Glomerular visceral epithelial cell (primary cell): ENCODE measurements at regions not wholly inside any gene's neighbourhood (a gene's known extent, or its start where the extent isn't known, plus 50 kb on each side); places are given as distances from the start of the nearest gene placed in this dataset.
A peak's percentile ranks its signal among the peaks of the same experiment; 100 is the strongest.
"Not testable (repeated sequence)": the region's sequence is repeated elsewhere in the genome, so short reads cannot be mapped to it uniquely, and the experiment has no call there.

Source experiments
- DNase-seq: peaks from one replicate; pipeline ENCODE4 v3.0.0-alpha.2; 2016; ENCODE audit errors: extremely low spot score

DNA sequence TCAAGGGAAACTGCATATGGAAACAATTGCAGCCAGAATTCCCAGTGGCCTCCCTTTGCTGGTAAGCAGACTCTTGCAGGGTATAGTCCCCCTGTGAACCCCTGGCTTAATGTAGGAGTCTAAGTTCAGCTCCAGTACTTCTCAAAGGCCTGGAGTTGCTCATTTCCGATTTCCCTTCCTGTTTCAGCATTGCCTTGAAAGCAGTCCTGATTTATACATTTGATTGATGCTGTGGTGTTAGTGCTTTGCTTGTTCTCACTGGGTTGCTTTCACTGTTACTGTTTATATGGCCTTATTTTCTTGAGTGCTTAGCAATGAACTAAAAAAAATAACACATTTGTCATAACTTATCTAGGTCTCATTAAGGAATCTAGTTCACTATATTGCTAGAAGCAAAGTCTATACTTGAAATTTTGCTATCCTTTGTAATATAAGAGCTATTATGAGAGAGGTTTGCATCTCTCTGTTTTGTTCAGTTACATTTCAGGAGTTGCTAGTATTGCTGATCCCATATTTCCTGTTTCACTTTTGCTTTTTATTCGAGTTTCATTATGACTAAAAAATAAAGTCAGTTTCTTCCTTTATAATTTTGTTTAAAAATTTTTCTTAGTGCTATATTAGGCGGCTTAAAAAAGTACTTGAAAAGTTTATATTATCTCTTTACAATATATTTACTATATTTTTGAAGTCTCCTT, 122.4 kb upstream of the NMUR2 start:
- DNase-seq, result no peak

- no peak for DNase-seq
Observed at GRCh38 chr5:152529440-152529839, 124.4 kb upstream of the NMUR2 start.

- peak; percentile 30 for DNase-seq
Observed at GRCh38 chr5:152532714-152533113, 127.6 kb upstream of the NMUR2 start.

GRCh38 chr5:152534641-152535040, 129.6 kb upstream of the NMUR2 start:
- no peak for DNase-seq

- no peak for DNase-seq
Observed at GRCh38 chr5:152542741-152543140, 137.7 kb upstream of the NMUR2 start.

DNA sequence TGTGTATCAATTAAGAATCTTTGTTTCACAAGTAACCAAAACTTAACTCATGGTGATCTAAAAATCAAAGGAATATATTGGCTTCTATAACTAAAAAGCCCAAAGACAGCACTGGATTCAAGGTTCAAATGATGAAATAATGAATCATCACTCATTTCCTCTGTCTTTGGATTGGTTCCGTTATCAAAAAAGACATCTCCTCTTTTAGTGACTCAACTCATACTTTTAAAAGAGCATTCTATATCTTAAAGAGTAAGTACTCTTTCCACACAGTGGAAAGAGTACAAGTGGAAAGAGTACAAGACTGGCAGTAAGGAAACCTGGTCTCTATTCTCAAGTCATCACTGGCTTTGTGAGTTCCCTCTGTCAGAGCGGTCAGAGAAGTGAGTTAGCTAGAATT, 141.4 kb upstream of the NMUR2 start:
- DNase-seq, result no peak

DNA sequence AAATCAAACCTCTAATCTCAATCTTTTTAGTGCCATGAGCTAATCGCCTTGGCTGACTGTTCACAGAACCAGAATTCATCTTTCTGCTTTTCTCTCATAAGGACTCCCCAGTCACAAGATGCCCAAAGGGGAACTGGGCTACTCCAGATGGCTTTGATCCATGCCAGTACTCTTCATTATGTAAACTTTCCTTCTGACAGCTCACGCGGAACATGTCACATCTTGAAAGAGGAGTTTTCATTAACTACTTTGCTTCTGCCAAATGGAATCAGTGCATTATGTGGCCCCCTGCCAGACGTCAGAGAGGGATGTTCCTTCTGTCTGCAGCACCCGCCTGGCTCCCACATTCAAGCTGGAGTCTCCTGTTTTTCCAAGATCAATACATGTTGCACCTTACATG, 142.1 kb upstream of the NMUR2 start:
- no peak for DNase-seq

DNA sequence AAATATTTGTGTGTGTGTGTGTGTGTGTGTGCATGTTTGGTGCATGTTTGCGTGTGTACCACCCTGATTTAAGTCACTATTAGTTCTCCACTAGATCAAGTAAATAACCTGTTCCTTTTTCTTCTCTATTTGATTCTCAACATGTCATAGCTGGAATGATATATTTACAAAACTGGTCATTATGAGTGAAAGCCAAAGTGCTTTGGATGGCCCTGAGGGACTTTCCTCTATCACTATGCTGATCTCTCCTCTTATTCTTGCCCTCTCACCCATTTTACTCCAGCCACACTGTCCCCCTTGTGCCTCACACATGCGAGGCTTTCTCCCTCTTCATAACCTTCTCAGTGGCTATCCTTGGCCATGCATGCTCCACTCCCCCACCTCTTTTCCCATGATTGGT, 144.6 kb upstream of the NMUR2 start:
- no peak for DNase-seq

DNA sequence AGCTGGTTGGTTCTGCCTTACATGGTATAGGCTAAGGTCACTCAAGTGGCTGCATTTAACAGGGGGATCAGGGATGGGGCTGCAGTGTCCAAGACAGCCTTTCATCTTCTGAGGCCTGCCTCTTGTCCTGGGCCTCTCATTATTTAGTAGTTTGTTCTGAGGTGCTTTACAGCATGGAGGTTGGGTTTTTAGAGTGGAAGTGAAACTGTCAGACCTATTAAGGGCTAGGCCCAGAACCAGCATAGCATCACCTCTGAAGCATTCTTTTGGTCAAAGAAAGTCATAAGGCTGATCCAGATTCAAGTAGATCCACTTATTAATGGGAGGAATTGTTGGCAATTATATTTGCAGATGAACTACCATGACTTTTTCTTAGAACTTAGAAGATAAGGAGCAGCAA, 146.0 kb upstream of the NMUR2 start:
- no peak for DNase-seq

DNA sequence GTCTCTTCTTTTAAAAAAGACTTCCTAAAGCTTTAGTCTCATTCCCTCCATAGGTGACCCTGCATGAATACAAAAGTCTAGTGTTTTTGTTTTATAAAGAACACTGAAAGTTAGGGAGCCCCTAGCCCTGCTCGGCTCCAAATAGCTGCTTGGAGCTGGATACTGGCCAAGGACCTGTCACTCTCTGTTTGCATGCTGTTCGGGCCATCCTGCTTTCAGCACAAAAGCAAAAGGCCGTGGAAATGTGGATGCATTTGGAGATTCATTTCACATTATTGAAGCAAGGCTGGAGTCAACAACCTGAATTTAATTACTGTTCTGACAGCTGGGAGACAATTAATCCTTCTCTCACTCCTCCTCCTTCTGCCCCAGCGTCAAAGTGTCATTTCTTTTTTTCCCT, 151.7 kb upstream of the NMUR2 start:
- DNase-seq, result no peak

DNA sequence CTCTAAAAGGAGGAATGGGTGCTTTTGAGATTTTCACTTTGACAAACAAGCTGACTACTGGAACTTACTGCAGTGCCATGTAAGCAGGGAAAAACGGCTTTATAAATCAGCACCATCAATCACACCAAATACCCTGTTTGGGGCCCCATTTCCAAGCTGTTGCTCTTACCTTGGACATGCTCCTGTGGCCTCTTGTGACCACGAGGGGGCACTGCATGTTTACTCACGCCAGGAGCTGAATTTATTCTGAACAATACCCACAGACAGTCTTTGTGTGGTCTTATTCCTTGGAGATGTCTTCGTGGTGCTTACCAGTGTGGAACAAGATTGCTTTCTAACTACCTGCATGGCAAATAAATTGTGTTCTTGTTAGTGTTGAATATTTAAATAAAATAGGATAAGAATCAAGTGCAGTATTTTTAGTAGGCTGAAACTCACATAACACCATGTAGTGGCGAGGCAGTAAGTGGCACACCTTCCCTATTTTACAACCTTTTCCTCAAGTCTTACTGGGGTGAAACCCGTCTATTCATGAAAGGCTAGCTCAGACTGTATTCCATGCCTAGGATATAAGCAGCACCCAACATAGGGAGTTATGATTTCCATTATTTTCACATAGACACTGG, 155.5 kb upstream of the NMUR2 start:
- DNase-seq, result peak; percentile 2

GRCh38 chr5:152568016-152568415, 162.9 kb upstream of the NMUR2 start:
- no peak for DNase-seq

GRCh38 chr5:152572812-152573211, 167.7 kb upstream of the NMUR2 start:
- DNase-seq, result no peak

- DNase-seq, result no peak
Observed at GRCh38 chr5:152584103-152584502, 179.0 kb upstream of the NMUR2 start.

DNA sequence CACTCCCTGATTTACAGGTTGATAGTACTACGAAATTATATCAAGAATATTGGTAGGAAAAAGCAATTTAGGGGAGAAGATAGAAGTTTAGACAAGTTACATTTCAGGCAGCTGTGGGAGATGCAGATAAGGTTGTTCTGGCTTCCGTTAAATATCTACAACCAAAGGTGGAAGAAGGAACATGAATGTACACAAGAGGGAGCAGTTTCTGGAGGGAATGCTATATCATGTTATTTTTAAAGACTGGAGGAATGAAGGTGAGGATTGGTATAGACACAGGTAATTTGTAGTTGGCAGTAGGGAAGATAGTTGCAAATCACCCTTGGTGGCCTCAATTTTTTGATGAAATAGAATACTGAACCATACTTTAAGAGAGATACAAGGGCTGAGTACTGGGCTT, 187.3 kb upstream of the NMUR2 start:
- DNase-seq, result no peak

DNA sequence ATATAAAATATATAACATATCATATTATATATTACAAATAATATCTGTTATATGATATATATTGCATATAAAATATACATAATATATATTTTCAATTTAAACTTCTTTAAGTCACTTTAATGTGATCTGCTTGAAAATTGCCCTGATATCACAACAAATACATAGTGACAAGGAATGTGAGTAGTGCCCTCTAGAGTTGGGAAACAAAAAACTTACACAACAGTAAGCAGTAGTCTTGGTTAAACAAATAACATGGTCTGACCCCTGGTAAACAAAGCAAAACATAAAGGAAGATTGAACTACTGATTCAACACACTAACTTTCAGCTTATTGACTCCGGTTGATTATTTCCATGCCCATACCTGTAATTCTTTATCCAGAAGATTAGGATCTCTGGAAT, 188.3 kb upstream of the NMUR2 start:
- no peak for DNase-seq

GRCh38 chr5:152595405-152595804, 190.3 kb upstream of the NMUR2 start:
- no peak for DNase-seq

DNA sequence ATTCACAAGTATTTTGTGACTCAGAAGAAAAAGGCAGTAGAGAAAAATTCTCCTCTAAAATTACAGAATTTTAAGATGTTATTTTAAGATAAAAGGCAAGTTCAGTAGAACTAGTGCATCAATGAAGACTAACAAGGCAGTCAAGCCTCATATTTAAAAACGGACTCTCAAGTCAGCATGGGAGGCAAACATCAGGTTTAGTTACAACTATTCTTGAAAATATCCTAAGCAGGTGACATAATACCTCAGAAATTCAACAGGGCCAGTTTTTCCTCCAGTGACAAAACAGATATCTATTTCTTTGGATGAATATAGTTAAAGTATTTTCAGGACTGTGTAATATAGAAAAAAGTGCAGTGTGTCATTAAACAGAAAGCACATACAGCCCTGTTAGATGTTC, 194.0 kb upstream of the NMUR2 start:
- no peak for DNase-seq

- DNase-seq, result no peak
Observed at GRCh38 chr5:152601806-152602732, 197.0 kb upstream of the NMUR2 start.

- not testable (repeated sequence) for DNase-seq
Observed at GRCh38 chr5:152606050-152606449, 201.0 kb upstream of the NMUR2 start.

GRCh38 chr5:152606776-152607364, 201.8 kb upstream of the NMUR2 start:
- no peak for DNase-seq

DNA sequence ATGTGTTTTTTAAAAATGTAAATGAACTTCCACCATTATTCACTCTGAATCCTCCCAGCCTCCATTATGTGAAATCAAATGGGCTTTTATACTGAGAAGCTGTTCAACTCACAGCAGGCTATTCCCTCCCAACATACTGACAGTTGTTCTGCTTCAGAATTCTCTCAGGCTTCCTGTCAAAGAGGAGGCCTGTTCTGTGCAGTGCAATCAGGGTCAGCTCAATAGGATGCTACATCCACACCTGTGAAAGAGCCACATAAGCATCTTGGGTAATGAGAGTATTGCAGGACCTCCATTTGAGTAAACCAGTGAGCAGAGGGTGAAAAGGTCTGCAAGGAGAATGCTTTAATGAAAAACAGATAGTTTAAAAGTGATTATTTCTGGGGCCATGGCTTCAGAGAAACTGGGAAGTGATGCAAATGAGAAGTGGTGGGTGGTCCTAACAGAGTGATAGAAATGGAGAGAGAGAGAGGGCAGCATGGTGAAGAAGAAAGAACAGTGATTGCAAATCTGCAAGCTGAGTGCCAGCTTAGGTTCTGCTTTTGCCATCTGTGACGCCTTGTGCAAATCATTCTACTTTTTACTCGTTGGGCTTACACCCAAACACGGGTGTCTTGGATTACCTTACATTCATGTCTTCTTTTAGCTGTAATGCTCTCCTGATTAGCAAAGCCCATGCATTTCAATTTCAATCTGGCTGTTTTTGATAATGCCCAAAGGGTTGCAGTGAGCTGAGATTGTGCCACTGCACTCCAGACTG, 202.5 kb upstream of the NMUR2 start:
- no peak for DNase-seq
